Epithelial cell of proximal tubule (primary cell): ENCODE measurements at regions not wholly inside any gene's neighbourhood (a gene's known extent, or its start where the extent isn't known, plus 50 kb on each side); places are given as distances from the start of the nearest gene placed in this dataset.
"Not testable (repeated sequence)": the region's sequence is repeated elsewhere in the genome, so short reads cannot be mapped to it uniquely, and the experiment has no call there.

ENCODE experiments used
- DNase-seq: peaks from one replicate; pipeline ENCODE4 v3.0.0-alpha.2; 2011; ENCODE audit warnings: low read depth
- H3K4me3 ChIP-seq: 2 replicates; pipeline ENCODE4 v1.5.1; 2011; ENCODE audit warnings: low read depth, mild to moderate bottlenecking, low read length
- CTCF ChIP-seq: conservative IDR thresholded peaks from 2 replicates; pipeline ENCODE4 v1.5.1; 2012; ENCODE audit warnings: low read depth, mild to moderate bottlenecking, low read length

- no peak for TF ChIP-seq CTCF
- no peak for DNase-seq
- no peak overlapping the region for H3K4me3 ChIP-seq
Observed at GRCh38 chrX:6990552-6991193, 156.8 kb upstream of the STS start.

- no peak for DNase-seq
- no peak overlapping the region for H3K4me3 ChIP-seq
- no peak for TF ChIP-seq CTCF
Observed at GRCh38 chrX:6989858-6990257, 157.7 kb upstream of the STS start.

- not testable (repeated sequence) for DNase-seq
Observed at GRCh38 chrX:6988694-6989093, 158.8 kb upstream of the STS start.

GRCh38 chrX:6986915-6987314, 160.6 kb upstream of the STS start:
- DNase-seq = no peak
- TF ChIP-seq CTCF = no peak
- H3K4me3 ChIP-seq = no peak overlapping the region

More at GRCh38 chrX:6988694-6989093, 158.8 kb upstream of the STS start:
- H3K4me3 ChIP-seq = not testable (repeated sequence)

- no peak for TF ChIP-seq CTCF
- no peak for DNase-seq
Observed at GRCh38 chrX:6985537-6985936, 162.0 kb upstream of the STS start.

GRCh38 chrX:6983207-6983955, 164.1 kb upstream of the STS start:
- no peak for TF ChIP-seq CTCF
- DNase-seq = no peak
- no peak overlapping the region for H3K4me3 ChIP-seq

More at GRCh38 chrX:6985537-6985936, 162.0 kb upstream of the STS start:
- H3K4me3 ChIP-seq = no peak overlapping the region

- no peak for TF ChIP-seq CTCF
Observed at GRCh38 chrX:6981718-6982406, 165.7 kb upstream of the STS start.

More at GRCh38 chrX:6981718-6982406, 165.7 kb upstream of the STS start:
- no peak overlapping the region for H3K4me3 ChIP-seq
- no peak for DNase-seq
